CD14-positive monocyte (primary cell): ENCODE measurements at regions not wholly inside any gene's neighbourhood (a gene's known extent, or its start where the extent isn't known, plus 50 kb on each side); places are given as distances from the start of the nearest gene placed in this dataset.
A peak's percentile ranks its signal among the peaks of the same experiment; 100 is the strongest.

Source experiments
- DNase-seq, 3 donors: peaks; one replicate each; pipeline ENCODE4 v3.0.0-alpha.2; 2011 to 2022
- H2AFZ ChIP-seq: 2 replicates; pipeline ENCODE4 v1.6.0; 2012; ENCODE audit warnings: mild to moderate bottlenecking, low read depth, low read length, inconsistent platforms; ENCODE audit not compliant: insufficient read depth, poor library complexity, severe bottlenecking
- H3K27ac ChIP-seq, 2 donors: 1 replicate in 1 of 2; 2 replicates in 1 of 2; pipeline ENCODE4 v1.5.1; 2012 to 2013; ENCODE audit warnings: low read length in 2 of 2, control low read depth in 1 of 2, inconsistent platforms in 1 of 2, low read depth in 1 of 2, mild to moderate bottlenecking in 1 of 2
- H3K27me3 ChIP-seq, 2 donors: one replicate each; pipeline versions ENCODE4 v1.6.0 to v1.6.1; 2011 to 2013; ENCODE audit warnings: low read length in 2 of 2; ENCODE audit not compliant: control insufficient read depth in 2 of 2, insufficient read depth in 2 of 2
- H3K36me3 ChIP-seq, 2 donors: replicated peaks in 1 of 2; 1 replicate in 1 of 2; 2 replicates in 1 of 2; pipeline versions ENCODE4 v1.5.1 to v1.6.1; 2012 to 2013; ENCODE audit warnings: low read length in 2 of 2, control low read depth in 1 of 2, inconsistent platforms in 1 of 2, mild to moderate bottlenecking in 1 of 2; ENCODE audit not compliant: insufficient read depth in 2 of 2, control insufficient read depth in 1 of 2
- H3K4me1 ChIP-seq, 2 donors: 1 replicate in 1 of 2; 2 replicates in 1 of 2; pipeline versions ENCODE4 v1.5.1 to v1.6.1; 2012 to 2013; ENCODE audit warnings: low read length in 2 of 2, control low read depth in 1 of 2, inconsistent platforms in 1 of 2, mild to moderate bottlenecking in 1 of 2, moderate library complexity in 1 of 2; ENCODE audit not compliant: insufficient read depth in 2 of 2, control insufficient read depth in 1 of 2
- H3K4me2 ChIP-seq: replicated peaks from 2 replicates; pipeline ENCODE3; 2012; ENCODE audit warnings: low read length, moderate library complexity, mild to moderate bottlenecking; ENCODE audit not compliant: poor library complexity, severe bottlenecking; ENCODE audit errors: extremely low read depth
- H3K4me3 ChIP-seq, 3 experiments: fragments of 200-600 bp in 1 of 3; sonication (generic) in 1 of 3; replicated peaks in 1 of 3; 1 replicate in 2 of 3; 2 replicates in 1 of 3; pipeline ENCODE4 v1.5.1; 2011 to 2013; ENCODE audit warnings: low read length in 3 of 3, mild to moderate bottlenecking in 3 of 3, control low read depth in 2 of 3, low read depth in 2 of 3, inconsistent platforms in 1 of 3, moderate library complexity in 1 of 3
- H3K79me2 ChIP-seq: 2 replicates; pipeline ENCODE4 v1.6.0; 2012; ENCODE audit warnings: mild to moderate bottlenecking, control low read depth, inconsistent platforms, low read length, moderate library complexity; ENCODE audit not compliant: insufficient read depth
- H3K9ac ChIP-seq: 2 replicates; pipeline ENCODE4 v1.6.0; 2017; ENCODE audit warnings: low read length, mild to moderate bottlenecking; ENCODE audit not compliant: insufficient read depth, poor library complexity, severe bottlenecking
- H3K9me3 ChIP-seq, 2 donors: replicated peaks in 1 of 2; 1 replicate in 1 of 2; 2 replicates in 1 of 2; pipeline versions ENCODE4 v1.5.1 to v1.6.1; 2012 to 2013; ENCODE audit warnings: low read length in 2 of 2, control low read depth in 1 of 2; ENCODE audit not compliant: control insufficient read depth in 1 of 2, insufficient read depth in 1 of 2
- H4K20me1 ChIP-seq: 2 replicates; pipeline ENCODE4 v1.6.0; 2012; ENCODE audit warnings: mild to moderate bottlenecking, low read length, control low read depth, moderate library complexity; ENCODE audit not compliant: insufficient read depth
- H3K27ac Mint-ChIP-seq, 7 donors: one replicate each; pipeline ENCODE4 v1.8.0; 2020; ENCODE audit warnings: mild to moderate bottlenecking in 7 of 7, mixed read lengths in 7 of 7, moderate library complexity in 6 of 7, inconsistent platforms in 2 of 7
- H3K27me3 Mint-ChIP-seq, 3 donors: one replicate each; pipeline ENCODE4 v1.8.0; 2021 to 2022; ENCODE audit warnings: low read depth in 3 of 3, mild to moderate bottlenecking in 3 of 3, mixed read lengths in 3 of 3, moderate library complexity in 3 of 3, inconsistent platforms in 1 of 3
- H3K36me3 Mint-ChIP-seq, 2 donors: one replicate each; pipeline ENCODE4 v1.8.0; 2020; ENCODE audit warnings: mixed read lengths in 2 of 2, inconsistent platforms in 1 of 2, mild to moderate bottlenecking in 1 of 2
- H3K4me1 Mint-ChIP-seq: one replicate; pipeline ENCODE4 v1.8.0; 2020; ENCODE audit warnings: mild to moderate bottlenecking, mixed read lengths
- H3K4me3 Mint-ChIP-seq, 2 donors: one replicate each; pipeline ENCODE4 v1.8.0; 2020; ENCODE audit warnings: mild to moderate bottlenecking in 2 of 2, mixed read lengths in 2 of 2, moderate library complexity in 1 of 2
- H3K9me3 Mint-ChIP-seq, 7 donors: one replicate each; pipeline ENCODE4 v1.8.0; 2020 to 2022; ENCODE audit warnings: mixed read lengths in 7 of 7, mild to moderate bottlenecking in 6 of 7, moderate library complexity in 6 of 7, inconsistent platforms in 2 of 7
- WGBS: methylation state at CpG from one replicate; pipeline ENCODE4 v1.1.5; 2013; ENCODE audit warnings: missing lambda C conversion rate; ENCODE audit not compliant: insufficient coverage; 5-methylcytosine and 5-hydroxymethylcytosine counted together
- intact Hi-C, 2 donors: fragments of 100-400 bp; cut with micrococcal nuclease; formaldehyde crosslinking; loops; one replicate each; pipeline versions ENCODE4 v1.15.0 to v1.15.1; 2023
- TF ChIP-seq, protein P1 (sequence below): fragments of 200-600 bp; IDR thresholded peaks from one replicate; pipeline ENCODE4 v1.8.0; 2022; ENCODE audit warnings: antibody characterized with exemption, mild to moderate bottlenecking

DNA sequence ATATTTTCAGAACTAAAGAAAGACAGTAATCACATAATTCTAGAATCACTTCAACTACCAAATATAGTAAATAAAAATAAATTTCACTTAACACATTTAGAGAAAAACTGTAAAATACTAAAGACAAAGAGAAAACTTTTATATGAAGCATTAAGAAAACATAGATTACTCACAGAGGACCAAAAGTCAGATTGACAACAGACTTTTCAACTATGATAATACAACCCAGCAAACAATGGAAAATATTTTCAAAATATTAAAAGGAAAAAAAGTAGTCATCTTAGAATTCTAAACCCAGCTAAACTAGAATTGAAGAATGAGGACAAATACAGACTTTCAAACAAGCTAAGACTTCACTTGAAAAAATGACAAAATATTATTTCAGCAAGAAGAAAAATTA is 164.8 kb upstream of the ARID1B start:
- Histone ChIP-seq H3K27ac (no peak overlapping the region), H3K79me2 (no peaks in the 10 kb centered on the region), H3K36me3 (no peaks in the 10 kb centered on the region), H3K27me3 (no peaks in the 10 kb centered on the region), H3K4me2 (no peak overlapping the region), H3K4me1 (no peaks in the 10 kb centered on the region), H3K9ac (no peak overlapping the region), H2AFZ (no peak overlapping the region), H4K20me1 (no peaks in the 10 kb centered on the region), H3K9me3 (peaks cover 14 to 26% of the 10 kb centered on the region in 2 donors), H3K4me3 (no peak overlapping the region)
- Mint-ChIP-seq H3K4me3 (no peak overlapping the region), H3K9me3 (peaks cover 26 to 43% (median 38%) of the 10 kb centered on the region in 7 donors), H3K27ac (no peak overlapping the region), H3K27me3 (peaks cover 0 to 1% (median 1%) of the 10 kb centered on the region in 3 donors), H3K4me1 (no peaks in the 10 kb centered on the region), H3K36me3 (no peaks in the 10 kb centered on the region)
- intact Hi-C loops = no loop called here
- TF ChIP-seq, protein P1, sequence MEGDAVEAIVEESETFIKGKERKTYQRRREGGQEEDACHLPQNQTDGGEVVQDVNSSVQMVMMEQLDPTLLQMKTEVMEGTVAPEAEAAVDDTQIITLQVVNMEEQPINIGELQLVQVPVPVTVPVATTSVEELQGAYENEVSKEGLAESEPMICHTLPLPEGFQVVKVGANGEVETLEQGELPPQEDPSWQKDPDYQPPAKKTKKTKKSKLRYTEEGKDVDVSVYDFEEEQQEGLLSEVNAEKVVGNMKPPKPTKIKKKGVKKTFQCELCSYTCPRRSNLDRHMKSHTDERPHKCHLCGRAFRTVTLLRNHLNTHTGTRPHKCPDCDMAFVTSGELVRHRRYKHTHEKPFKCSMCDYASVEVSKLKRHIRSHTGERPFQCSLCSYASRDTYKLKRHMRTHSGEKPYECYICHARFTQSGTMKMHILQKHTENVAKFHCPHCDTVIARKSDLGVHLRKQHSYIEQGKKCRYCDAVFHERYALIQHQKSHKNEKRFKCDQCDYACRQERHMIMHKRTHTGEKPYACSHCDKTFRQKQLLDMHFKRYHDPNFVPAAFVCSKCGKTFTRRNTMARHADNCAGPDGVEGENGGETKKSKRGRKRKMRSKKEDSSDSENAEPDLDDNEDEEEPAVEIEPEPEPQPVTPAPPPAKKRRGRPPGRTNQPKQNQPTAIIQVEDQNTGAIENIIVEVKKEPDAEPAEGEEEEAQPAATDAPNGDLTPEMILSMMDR = no peak
- DNase-seq = no peak

DNA sequence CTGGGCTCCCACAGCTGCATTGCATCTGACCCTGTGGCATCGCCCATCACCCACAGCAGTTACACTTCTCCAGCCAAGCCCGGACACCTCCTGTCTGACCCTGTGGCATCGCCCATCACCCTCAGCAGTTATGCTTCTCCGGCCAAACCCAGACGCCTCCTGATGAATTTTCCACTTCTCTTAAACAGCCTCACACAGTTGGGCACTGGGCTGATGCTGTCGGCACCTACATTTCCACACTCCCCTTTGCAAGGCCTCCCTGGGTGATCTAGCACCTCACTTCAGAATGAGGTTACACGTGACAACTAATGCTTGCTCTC is 175.2 kb upstream of the ARID1B start:
- Mint-ChIP-seq H3K4me1 (peaks cover 11% of the 10 kb centered on the region), H3K27me3 (peaks cover 3 to 5% (median 4%) of the 10 kb centered on the region in 3 donors), H3K4me3 (no peak overlapping the region), H3K27ac (peak overlapping the region in 1 of 7 donors; percentile 43), H3K36me3 (no peaks in the 10 kb centered on the region), H3K9me3 (peaks cover 5 to 19% (median 13%) of the 10 kb centered on the region in 7 donors)
- H4K20me1 ChIP-seq = no peaks in the 10 kb centered on the region
- no peak overlapping the region for H3K9ac ChIP-seq
- H3K36me3 ChIP-seq = no peaks in the 10 kb centered on the region
- no peak overlapping the region for H3K4me3 ChIP-seq
- peaks cover 0 to 3% of the 10 kb centered on the region in 2 donors for H3K4me1 ChIP-seq
- intact Hi-C loops = no loop called here
- TF ChIP-seq, protein P1 = no peak
- no peak overlapping the region for H3K4me2 ChIP-seq
- DNase-seq = no peak
- no peaks in the 10 kb centered on the region for H3K79me2 ChIP-seq
- peaks cover 0 to 9% of the 10 kb centered on the region in 2 donors for H3K9me3 ChIP-seq
- H2AFZ ChIP-seq = no peak overlapping the region
- 89% methylated on average over 7 of the region's 7 CpGs for WGBS
- no peak overlapping the region for H3K27ac ChIP-seq
- no peaks in the 10 kb centered on the region for H3K27me3 ChIP-seq
